MM.1S (cell line): ENCODE measurements at regions not wholly inside any gene's neighbourhood (a gene's known extent, or its start where the extent isn't known, plus 50 kb on each side); places are given as distances from the start of the nearest gene placed in this dataset.

ENCODE experiments used
- EZH2 ChIP-seq: fragments of 300-600 bp; sonication (generic); optimal IDR thresholded peaks from 2 replicates; pipeline ENCODE3; 2017; ENCODE audit warnings: low read depth, mild to moderate bottlenecking, antibody characterized with exemption, low read length, mixed read lengths
- EZH2phosphoT487 ChIP-seq: fragments of 300-600 bp; sonication (generic); IDR thresholded peaks from 2 replicates; pipeline ENCODE4 v1.6.1; 2018; ENCODE audit warnings: antibody characterized with exemption, low read length
- TF ChIP-seq, protein P1 (sequence below): fragments of 300-600 bp; sonication (generic); IDR thresholded peaks from 2 replicates; pipeline ENCODE4 v1.5.1; 2016; ENCODE audit warnings: antibody characterized with exemption, low read length, mixed read lengths

GRCh38 chr12:127620735-127621355 lies 646.1 kb upstream of the TMEM132C start:
- TF ChIP-seq EZH2, result no peak
- TF ChIP-seq, protein P1, sequence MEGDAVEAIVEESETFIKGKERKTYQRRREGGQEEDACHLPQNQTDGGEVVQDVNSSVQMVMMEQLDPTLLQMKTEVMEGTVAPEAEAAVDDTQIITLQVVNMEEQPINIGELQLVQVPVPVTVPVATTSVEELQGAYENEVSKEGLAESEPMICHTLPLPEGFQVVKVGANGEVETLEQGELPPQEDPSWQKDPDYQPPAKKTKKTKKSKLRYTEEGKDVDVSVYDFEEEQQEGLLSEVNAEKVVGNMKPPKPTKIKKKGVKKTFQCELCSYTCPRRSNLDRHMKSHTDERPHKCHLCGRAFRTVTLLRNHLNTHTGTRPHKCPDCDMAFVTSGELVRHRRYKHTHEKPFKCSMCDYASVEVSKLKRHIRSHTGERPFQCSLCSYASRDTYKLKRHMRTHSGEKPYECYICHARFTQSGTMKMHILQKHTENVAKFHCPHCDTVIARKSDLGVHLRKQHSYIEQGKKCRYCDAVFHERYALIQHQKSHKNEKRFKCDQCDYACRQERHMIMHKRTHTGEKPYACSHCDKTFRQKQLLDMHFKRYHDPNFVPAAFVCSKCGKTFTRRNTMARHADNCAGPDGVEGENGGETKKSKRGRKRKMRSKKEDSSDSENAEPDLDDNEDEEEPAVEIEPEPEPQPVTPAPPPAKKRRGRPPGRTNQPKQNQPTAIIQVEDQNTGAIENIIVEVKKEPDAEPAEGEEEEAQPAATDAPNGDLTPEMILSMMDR, result no peak
- no peak for TF ChIP-seq EZH2phosphoT487
